ENCODE measurements at regions not wholly inside any gene's neighbourhood (a gene's known extent, or its start where the extent isn't known, plus 50 kb on each side); places are given as distances from the start of the nearest gene placed in this dataset.

DNA sequence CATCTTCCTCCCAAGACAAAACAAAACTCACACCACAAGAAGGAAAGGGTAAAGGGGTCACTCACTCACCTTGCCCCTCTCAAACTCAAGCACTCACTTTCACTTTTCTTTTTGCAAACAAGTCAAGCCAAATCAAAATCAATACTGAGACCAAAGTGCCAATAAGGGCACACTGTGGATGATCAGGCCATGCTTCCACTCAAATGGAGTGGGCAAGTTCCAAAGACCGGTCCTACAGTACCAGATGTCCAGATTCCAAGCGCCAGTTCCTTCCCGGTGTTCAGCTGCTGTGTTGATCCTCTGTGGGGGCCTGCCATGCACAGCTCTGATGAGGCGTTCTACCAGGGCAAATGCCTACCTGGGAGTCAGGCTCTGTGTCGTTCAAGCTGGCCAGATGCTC is 162.6 kb upstream of the GRIK2 start (continued):
- TF ChIP-seq, protein P1, sequence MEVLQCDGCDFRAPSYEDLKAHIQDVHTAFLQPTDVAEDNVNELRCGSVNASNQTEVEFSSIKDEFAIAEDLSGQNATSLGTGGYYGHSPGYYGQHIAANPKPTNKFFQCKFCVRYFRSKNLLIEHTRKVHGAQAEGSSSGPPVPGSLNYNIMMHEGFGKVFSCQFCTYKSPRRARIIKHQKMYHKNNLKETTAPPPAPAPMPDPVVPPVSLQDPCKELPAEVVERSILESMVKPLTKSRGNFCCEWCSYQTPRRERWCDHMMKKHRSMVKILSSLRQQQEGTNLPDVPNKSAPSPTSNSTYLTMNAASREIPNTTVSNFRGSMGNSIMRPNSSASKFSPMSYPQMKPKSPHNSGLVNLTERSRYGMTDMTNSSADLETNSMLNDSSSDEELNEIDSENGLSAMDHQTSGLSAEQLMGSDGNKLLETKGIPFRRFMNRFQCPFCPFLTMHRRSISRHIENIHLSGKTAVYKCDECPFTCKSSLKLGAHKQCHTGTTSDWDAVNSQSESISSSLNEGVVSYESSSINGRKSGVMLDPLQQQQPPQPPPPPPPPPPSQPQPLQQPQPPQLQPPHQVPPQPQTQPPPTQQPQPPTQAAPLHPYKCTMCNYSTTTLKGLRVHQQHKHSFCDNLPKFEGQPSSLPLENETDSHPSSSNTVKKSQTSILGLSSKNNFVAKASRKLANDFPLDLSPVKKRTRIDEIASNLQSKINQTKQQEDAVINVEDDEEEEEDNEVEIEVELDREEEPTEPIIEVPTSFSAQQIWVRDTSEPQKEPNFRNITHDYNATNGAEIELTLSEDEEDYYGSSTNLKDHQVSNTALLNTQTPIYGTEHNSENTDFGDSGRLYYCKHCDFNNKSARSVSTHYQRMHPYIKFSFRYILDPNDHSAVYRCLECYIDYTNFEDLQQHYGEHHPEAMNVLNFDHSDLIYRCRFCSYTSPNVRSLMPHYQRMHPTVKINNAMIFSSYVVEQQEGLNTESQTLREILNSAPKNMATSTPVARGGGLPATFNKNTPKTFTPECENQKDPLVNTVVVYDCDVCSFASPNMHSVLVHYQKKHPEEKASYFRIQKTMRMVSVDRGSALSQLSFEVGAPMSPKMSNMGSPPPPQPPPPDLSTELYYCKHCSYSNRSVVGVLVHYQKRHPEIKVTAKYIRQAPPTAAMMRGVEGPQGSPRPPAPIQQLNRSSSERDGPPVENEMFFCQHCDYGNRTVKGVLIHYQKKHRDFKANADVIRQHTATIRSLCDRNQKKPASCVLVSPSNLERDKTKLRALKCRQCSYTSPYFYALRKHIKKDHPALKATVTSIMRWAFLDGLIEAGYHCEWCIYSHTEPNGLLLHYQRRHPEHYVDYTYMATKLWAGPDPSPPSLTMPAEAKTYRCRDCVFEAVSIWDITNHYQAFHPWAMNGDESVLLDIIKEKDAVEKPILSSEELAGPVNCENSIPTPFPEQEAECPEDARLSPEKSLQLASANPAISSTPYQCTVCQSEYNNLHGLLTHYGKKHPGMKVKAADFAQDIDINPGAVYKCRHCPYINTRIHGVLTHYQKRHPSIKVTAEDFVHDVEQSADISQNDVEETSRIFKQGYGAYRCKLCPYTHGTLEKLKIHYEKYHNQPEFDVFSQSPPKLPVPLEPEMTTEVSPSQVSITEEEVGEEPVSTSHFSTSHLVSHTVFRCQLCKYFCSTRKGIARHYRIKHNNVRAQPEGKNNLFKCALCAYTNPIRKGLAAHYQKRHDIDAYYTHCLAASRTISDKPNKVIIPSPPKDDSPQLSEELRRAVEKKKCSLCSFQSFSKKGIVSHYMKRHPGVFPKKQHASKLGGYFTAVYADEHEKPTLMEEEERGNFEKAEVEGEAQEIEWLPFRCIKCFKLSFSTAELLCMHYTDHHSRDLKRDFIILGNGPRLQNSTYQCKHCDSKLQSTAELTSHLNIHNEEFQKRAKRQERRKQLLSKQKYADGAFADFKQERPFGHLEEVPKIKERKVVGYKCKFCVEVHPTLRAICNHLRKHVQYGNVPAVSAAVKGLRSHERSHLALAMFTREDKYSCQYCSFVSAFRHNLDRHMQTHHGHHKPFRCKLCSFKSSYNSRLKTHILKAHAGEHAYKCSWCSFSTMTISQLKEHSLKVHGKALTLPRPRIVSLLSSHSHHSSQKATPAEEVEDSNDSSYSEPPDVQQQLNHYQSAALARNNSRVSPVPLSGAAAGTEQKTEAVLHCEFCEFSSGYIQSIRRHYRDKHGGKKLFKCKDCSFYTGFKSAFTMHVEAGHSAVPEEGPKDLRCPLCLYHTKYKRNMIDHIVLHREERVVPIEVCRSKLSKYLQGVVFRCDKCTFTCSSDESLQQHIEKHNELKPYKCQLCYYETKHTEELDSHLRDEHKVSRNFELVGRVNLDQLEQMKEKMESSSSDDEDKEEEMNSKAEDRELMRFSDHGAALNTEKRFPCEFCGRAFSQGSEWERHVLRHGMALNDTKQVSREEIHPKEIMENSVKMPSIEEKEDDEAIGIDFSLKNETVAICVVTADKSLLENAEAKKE (CRISPR knock-in tag; IDR thresholded peaks at IDR 0.05) = no peak
- TF ChIP-seq STAT1 (IDR thresholded peaks at IDR 0.05; ENCODE audit: unreplicated experiment) = no peak
- TF ChIP-seq, protein P2, sequence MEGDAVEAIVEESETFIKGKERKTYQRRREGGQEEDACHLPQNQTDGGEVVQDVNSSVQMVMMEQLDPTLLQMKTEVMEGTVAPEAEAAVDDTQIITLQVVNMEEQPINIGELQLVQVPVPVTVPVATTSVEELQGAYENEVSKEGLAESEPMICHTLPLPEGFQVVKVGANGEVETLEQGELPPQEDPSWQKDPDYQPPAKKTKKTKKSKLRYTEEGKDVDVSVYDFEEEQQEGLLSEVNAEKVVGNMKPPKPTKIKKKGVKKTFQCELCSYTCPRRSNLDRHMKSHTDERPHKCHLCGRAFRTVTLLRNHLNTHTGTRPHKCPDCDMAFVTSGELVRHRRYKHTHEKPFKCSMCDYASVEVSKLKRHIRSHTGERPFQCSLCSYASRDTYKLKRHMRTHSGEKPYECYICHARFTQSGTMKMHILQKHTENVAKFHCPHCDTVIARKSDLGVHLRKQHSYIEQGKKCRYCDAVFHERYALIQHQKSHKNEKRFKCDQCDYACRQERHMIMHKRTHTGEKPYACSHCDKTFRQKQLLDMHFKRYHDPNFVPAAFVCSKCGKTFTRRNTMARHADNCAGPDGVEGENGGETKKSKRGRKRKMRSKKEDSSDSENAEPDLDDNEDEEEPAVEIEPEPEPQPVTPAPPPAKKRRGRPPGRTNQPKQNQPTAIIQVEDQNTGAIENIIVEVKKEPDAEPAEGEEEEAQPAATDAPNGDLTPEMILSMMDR (conservative IDR thresholded peaks at IDR 0.05; ENCODE audit: low read depth in 2 of 2) = no peak
- TF ChIP-seq EZH2 (IDR thresholded peaks at IDR 0.05; ENCODE audit: low read depth, unreplicated experiment) = no peak

- Histone ChIP-seq H3K27me3 (ENCODE audit: insufficient read depth) (no peaks in the 10 kb centered on the region), H3F3A (replicated peaks; ENCODE audit: low read depth) (no peaks in the 10 kb centered on the region), H3K4me3 (no peak overlapping the region), H3K79me2 (replicated peaks; ENCODE audit: insufficient read depth) (no peaks in the 10 kb centered on the region), H3K9me2 (ENCODE audit: insufficient read depth) (no peaks in the 10 kb centered on the region), H3K4me1 (ENCODE audit: insufficient read depth) (no peaks in the 10 kb centered on the region), H3K27ac (ENCODE audit: low read depth) (no peak overlapping the region), H4K20me1 (replicated peaks; ENCODE audit: insufficient read depth) (no peaks in the 10 kb centered on the region), H3K36me3 (ENCODE audit: insufficient read depth) (no peaks in the 10 kb centered on the region), H2AFZ (no peak overlapping the region), H3K4me2 (no peak overlapping the region)
- ATAC-seq (no peak), DNase-seq (ENCODE audit: low spot score) (no peak)
- peaks cover 5% of the 10 kb centered on the region for H3K27me3 Mint-ChIP-seq (ENCODE audit: insufficient read depth, low read depth, poor library complexity)
- peaks cover under 1% of the 10 kb centered on the region; the same call in 1 of the 3 replicates for H3K9me3 Mint-ChIP-seq
- H3K36me3 Mint-ChIP-seq (ENCODE audit: low read depth) = peaks cover 1% of the 10 kb centered on the region; the same call in 1 of the 3 replicates
- no peak overlapping the region for H3K27ac Mint-ChIP-seq
- H3K4me1 Mint-ChIP-seq = peaks cover 2% of the 10 kb centered on the region
- H3K4me3 Mint-ChIP-seq = no peak overlapping the region
- TF ChIP-seq ZNF331 (CRISPR knock-in tag; IDR thresholded peaks at IDR 0.05; ENCODE audit: low read depth) = no peak
- no peak for TF ChIP-seq ETS1 (IDR thresholded peaks at IDR 0.05)
- TF ChIP-seq ZNF114 (CRISPR knock-in tag; IDR thresholded peaks at IDR 0.05) = no peak
- no peak for TF ChIP-seq EZH2phosphoT487 (IDR thresholded peaks at IDR 0.05; ENCODE audit: unreplicated experiment)
- no peak for TF ChIP-seq JUNB (IDR thresholded peaks at IDR 0.05; ENCODE audit: unreplicated experiment)
Measured at GRCh38 chr6:101231606-101232235, 161.8 kb upstream of the GRIK2 start.
